NCI-H460 (cell line): ENCODE measurements at regions not wholly inside any gene's neighbourhood (a gene's known extent, or its start where the extent isn't known, plus 50 kb on each side); places are given as distances from the start of the nearest gene placed in this dataset.

ENCODE experiments used
- DNase-seq: peaks from one replicate; pipeline ENCODE4 v3.0.0-alpha.2; 2016; ENCODE audit warnings: low read depth; ENCODE audit errors: extremely low read depth

- DNase-seq, result no peak
These were observed 267.2 kb downstream of the PARN start for GRCh38 chr16:14362774-14363371.

- DNase-seq, result no peak
These were observed 269.6 kb downstream of the PARN start for GRCh38 chr16:14360326-14361037.

- DNase-seq, result no peak
These were observed 271.3 kb downstream of the PARN start for GRCh38 chr16:14358697-14359305.

DNA sequence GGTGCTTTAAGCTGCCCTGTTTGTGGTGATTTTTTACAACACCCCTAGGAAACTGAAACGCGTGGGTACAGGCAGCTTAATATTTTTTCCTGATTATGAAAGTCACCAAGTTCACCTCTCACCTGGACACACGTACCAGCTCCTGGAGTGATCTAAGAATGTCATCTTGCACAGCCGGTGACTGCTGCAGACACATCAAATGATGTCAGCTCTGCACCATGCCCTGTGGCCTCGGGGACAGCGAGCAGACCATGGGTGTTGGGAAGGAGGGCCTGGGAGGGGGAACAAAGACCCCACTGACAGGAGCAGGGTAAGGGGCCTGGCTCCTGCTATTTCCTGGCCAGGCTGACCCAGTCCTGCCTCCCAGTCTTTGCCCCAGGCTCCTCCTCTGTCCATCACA lies 272.7 kb downstream of the PARN start:
- no peak for DNase-seq

DNA sequence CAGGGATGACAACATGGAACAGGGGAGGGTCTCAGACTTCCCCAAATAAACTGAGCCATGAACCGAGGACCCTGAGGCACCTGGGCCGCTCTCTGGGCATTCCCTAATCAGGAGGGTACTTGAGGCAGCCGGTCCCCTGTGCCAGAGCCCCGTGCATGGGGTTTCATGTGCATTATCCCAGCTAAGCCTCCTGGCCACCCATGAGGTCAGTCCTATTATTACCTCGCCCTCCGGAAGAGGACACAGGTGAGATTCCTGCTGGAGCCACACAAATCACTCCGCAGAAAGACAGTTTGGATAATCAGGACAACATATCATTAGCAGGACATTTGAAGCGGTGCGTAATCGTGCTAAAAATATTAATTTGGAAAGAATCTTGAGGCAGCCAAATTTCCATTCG lies 274.0 kb downstream of the PARN start:
- no peak for DNase-seq

DNA sequence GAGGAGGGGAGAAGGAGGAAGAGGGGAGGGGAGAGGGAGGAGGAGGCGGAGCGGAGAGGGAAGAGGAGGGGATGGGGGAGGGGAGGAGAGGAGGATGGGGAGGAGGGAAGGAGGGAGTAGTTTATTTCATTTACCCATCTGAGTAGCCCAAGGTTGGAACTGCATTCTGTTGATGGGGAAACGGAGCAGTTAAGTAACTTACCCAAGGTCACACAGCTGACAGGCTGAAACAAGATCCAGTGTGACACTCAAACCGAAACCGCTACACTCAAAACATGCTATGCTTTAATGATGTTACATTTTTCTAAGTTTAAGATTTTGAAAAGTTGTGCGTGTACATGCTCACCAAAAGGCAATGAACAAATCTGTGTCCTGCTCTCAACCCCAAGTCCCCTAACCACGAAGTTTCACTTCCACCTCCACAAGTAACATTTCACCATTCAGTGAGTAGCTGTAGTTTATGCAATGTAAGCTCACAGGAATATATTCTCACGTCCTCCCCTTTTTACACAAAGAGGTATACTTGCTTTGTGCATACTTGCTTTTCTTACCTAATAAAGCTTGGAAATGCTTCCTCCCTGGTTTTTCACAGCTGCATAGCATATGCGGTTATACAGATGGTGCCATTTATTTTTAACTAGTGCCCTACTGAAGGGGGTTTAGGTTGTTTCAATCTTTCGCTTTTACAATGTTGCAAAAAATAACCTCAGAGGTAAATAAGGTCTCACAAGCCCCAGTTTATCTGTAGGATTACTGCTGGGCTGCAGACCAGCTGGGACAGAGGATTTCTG lies 275.3 kb downstream of the PARN start:
- no peak for DNase-seq

- no peak for DNase-seq
These were observed 276.7 kb downstream of the PARN start for GRCh38 chr16:14353340-14353739.

GRCh38 chr16:14351647-14352046 lies 278.4 kb downstream of the PARN start:
- no peak for DNase-seq

DNA sequence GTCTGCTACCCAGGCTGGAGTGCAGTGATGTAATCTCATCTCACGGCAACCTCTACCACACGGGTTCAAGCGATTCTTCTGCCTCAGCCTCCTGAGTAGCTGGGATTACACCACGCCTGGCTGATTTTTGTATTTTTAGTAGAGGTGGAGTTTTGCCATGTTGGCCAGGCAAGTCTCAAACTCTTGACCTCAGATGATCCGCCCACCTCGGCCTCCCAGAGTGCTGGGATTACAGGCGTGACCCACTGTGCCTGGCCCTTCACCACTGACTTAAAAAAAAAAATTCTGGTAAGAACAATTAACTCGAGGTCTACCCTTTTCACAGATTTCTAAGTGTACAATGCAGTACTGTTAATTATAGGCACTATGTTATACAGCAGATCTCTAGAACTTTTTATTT lies 279.4 kb downstream of the PARN start:
- DNase-seq, result no peak

DNA sequence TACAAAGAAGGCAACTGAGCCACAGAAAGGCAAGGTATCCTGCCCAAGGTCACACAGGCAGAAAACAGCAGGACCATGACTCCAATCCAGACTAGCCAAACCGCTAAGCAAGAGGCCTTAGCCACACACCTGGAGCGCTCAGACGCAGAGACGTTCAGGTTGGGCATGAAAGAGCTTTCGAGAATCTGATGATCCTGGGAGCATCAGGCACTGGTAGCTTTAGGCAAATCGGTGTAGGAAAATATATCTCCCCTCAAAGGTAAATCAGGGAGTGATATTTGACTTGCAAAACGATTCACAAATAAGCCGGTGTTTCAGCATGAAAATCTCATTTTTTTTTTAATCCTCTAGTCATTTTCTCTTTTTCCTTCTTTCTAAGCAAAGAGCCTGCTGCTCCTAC lies 279.0 kb downstream of the MRTFB start:
- DNase-seq, result no peak

GRCh38 chr16:14347706-14348105 lies 276.6 kb downstream of the MRTFB start:
- DNase-seq, result no peak

DNA sequence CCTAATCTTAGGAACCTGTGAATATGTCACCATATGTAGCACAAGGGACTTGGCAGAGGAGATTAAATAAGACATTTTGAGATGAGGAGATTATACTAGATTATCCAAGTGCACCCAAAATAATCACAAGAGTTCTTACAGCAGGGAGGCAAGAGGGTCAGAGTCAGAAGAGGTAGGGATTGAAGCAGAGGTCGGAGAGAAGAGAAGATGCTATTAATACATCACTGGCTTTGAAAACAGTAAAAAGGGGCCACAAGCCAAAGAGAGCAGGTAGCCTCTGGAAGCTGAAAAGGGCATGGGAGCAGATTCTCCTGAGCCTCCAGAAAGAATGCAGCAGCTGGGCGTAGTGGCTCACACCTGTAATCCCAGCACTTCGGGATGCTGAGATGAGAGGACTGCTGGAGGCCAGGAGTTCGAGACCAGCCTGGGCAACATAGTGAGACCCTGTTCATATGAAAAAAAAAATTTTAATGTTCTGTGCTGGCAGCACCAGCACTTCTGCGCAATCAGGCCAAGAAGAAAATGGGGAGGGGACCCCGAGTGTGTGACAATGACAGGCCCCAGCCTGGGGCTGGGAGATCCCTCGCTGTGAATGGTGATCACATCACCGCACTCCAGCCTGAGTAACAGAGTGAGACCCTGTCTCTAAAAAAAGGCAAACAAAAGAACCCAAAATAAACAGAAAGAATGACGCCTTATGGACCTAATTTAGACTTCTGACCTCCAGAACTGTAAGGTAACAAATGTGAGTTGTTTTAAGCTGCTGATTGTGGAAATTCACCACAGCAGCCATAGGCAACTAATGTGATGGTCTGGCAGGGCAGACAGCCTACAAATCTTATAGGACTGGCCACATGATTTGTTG lies 275.4 kb downstream of the MRTFB start:
- DNase-seq, result no peak

- no peak for DNase-seq
These were observed 274.5 kb downstream of the MRTFB start for GRCh38 chr16:14345512-14346115.

DNA sequence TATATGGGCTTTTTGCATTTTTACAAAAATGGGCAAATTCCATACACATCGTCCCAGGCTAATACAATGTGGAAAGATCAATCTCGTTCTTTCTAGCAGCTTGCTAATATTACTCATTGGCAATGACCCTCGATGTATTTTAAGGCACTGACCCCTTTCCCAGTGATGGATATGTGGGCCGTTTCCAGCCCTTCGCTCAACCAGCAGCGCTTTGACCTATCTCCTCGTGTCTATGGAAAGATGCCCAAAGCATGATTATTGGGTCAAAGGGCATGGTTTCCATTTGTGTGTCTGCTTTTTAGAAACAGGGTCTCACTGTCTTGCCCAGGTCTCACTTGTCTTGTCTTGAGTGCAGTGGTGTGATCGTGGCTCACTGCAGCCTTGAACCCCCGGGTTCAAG lies 273.8 kb downstream of the MRTFB start:
- DNase-seq, result no peak

- DNase-seq, result no peak
These were observed 273.2 kb downstream of the MRTFB start for GRCh38 chr16:14344292-14344691.

- no peak for DNase-seq
These were observed 270.5 kb downstream of the MRTFB start for GRCh38 chr16:14341324-14342225.

DNA sequence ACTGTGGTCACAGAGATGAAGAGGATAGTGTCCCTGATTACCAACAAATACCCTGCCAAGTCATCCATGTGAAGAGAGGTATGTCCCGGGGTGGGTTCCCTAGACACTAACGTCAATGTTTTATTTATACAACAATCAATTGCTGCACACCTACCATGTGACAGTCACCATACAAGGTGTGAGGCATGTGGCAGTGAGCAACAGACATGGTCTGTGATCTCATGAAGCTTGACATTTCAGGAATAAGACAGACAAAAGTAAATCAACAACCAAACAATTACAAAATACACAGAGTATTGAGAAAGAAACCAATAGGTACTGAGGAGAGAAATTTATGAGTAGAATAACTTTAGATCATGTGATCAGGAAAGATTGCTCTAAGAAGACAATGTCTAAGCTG lies 268.6 kb downstream of the MRTFB start:
- DNase-seq, result no peak

- no peak for DNase-seq
These were observed 267.9 kb downstream of the MRTFB start for GRCh38 chr16:14338969-14339368.

DNA sequence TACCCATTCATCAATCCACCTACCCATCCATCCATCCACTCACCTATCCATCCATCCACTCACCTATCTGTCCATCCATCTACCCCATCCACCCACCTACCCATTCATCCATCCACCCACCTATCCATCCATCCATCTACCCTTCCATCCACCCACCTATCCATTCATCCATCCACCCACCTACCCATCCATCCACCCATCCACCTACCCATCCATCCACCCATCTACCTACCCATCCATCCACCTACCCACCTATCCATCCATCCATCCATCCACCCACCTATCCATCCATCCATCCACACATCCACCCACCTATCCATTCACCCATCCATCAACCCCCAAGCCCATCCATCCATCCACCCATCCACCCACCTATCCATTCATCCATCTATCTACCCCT lies 267.1 kb downstream of the MRTFB start:
- no peak for DNase-seq
